GM19468 (cell line): ENCODE measurements at regions not wholly inside any gene's neighbourhood (a gene's known extent, or its start where the extent isn't known, plus 50 kb on each side); places are given as distances from the start of the nearest gene placed in this dataset.
"Not testable (repeated sequence)": the region's sequence is repeated elsewhere in the genome, so short reads cannot be mapped to it uniquely, and the experiment has no call there.

ENCODE experiments used
- ATAC-seq: cut with Tn5 transposase; IDR thresholded peaks from one replicate; pipeline ENCODE4 v1.9.1; 2021; ENCODE audit warnings: mild to moderate bottlenecking, moderate library complexity, moderate number of reproducible peaks; ENCODE audit not compliant: unreplicated experiment; ENCODE audit errors: extremely low read depth

GRCh38 chr1:188169971-188170370 is 1341.2 kb downstream of the PLA2G4A start:
- no peak for ATAC-seq

GRCh38 chr1:188170411-188170810 is 1341.7 kb downstream of the PLA2G4A start:
- ATAC-seq: no peak

- no peak for ATAC-seq
Measured at GRCh38 chr1:188170935-188171334, 1342.2 kb downstream of the PLA2G4A start.

- ATAC-seq: not testable (repeated sequence)
Measured at GRCh38 chr1:188182063-188182462, 1353.3 kb downstream of the PLA2G4A start.

- ATAC-seq: no peak
Measured at GRCh38 chr1:188188317-188188716, 1359.6 kb downstream of the PLA2G4A start.

- ATAC-seq: no peak
Measured at GRCh38 chr1:188194916-188195315, 1366.2 kb downstream of the PLA2G4A start.

- no peak for ATAC-seq
Measured at GRCh38 chr1:188218289-188218688, 1389.5 kb downstream of the PLA2G4A start.

GRCh38 chr1:188220051-188220450 is 1391.3 kb downstream of the PLA2G4A start:
- no peak for ATAC-seq

- ATAC-seq: no peak
Measured at GRCh38 chr1:188224263-188224662, 1395.5 kb downstream of the PLA2G4A start.

- ATAC-seq: no peak
Measured at GRCh38 chr1:188225975-188226374, 1397.2 kb downstream of the PLA2G4A start.

- ATAC-seq: no peak
Measured at GRCh38 chr1:188228623-188229022, 1399.9 kb downstream of the PLA2G4A start.

- ATAC-seq: no peak
Measured at GRCh38 chr1:188237573-188238348, 1409.0 kb downstream of the PLA2G4A start.

- no peak for ATAC-seq
Measured at GRCh38 chr1:188240772-188241406, 1412.1 kb downstream of the PLA2G4A start.

- ATAC-seq: no peak
Measured at GRCh38 chr1:188241629-188242028, 1412.9 kb downstream of the PLA2G4A start.

GRCh38 chr1:188243456-188243855 is 1414.7 kb downstream of the PLA2G4A start:
- ATAC-seq: no peak

GRCh38 chr1:188244681-188245080 is 1415.9 kb downstream of the PLA2G4A start:
- ATAC-seq: no peak

- ATAC-seq: no peak
Measured at GRCh38 chr1:188247255-188247654, 1418.5 kb downstream of the PLA2G4A start.

- no peak for ATAC-seq
Measured at GRCh38 chr1:188249811-188250210, 1421.1 kb downstream of the PLA2G4A start.

GRCh38 chr1:188251036-188251435 is 1422.3 kb downstream of the PLA2G4A start:
- no peak for ATAC-seq

- no peak for ATAC-seq
Measured at GRCh38 chr1:188261849-188262248, 1433.1 kb downstream of the PLA2G4A start.

- no peak for ATAC-seq
Measured at GRCh38 chr1:188269956-188270355, 1441.2 kb downstream of the PLA2G4A start.

- no peak for ATAC-seq
Measured at GRCh38 chr1:188270497-188270896, 1441.7 kb downstream of the PLA2G4A start.
